A673 (cell line): ENCODE measurements at regions not wholly inside any gene's neighbourhood (a gene's known extent, or its start where the extent isn't known, plus 50 kb on each side); places are given as distances from the start of the nearest gene placed in this dataset.

ENCODE experiments used
- CTCF ChIP-seq: fragments of 300-800, 200-600 bp; sonication (generic); conservative IDR thresholded peaks from 2 replicates; pipeline ENCODE4 v1.5.1; 2017; ENCODE audit warnings: low read depth, mild to moderate bottlenecking, antibody characterized with exemption, low read length, moderate library complexity, mixed read lengths
- EZH2 ChIP-seq: fragments of 200-600 bp; sonication (generic); IDR thresholded peaks from 2 replicates; pipeline ENCODE4 v1.6.1; 2017; ENCODE audit warnings: borderline replicate concordance, low read depth, mild to moderate bottlenecking, mixed read lengths, antibody characterized with exemption, low read length; ENCODE audit not compliant: poor library complexity, severe bottlenecking

DNA sequence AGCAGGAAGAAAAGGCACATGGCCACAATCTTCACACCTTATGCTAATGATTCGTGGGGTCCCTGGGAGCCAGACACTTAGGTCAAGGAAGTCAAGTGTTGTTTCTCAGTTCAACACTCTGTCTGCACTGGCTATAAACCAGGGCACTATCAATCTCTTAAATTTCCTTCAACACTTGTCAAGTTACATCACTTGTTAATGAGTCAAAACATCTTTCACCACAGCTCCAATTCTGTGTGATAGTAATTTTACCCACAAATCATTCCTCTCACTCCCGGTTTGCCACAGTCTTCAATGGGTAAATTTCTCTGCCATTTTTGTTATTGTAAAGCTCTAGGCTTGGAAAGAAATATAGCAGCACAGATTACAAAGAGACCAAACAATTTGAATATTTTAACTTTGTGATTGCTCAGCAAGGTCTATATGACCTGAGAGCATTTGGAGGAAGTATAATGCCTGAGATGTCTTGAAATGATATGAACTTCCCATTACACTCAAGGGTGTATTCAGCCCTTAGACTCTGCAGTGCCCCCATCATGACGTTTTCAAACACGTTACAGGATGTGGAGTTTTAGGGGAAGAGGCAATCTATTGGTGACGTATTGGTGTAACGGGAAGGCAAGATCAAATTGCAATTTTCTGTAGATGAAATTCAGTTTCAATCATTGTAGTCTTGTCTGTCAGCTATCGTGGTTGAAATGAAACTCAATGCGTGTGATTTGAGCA is 78.7 kb downstream of the ICOS start:
- no peak for TF ChIP-seq CTCF
- TF ChIP-seq EZH2: no peak
